EL (cell line): ENCODE measurements at regions not wholly inside any gene's neighbourhood (a gene's known extent, or its start where the extent isn't known, plus 50 kb on each side); places are given as distances from the start of the nearest gene placed in this dataset.
"Not testable (repeated sequence)": the region's sequence is repeated elsewhere in the genome, so short reads cannot be mapped to it uniquely, and the experiment has no call there.

Experiments used
- DNase-seq: peaks from one replicate; pipeline ENCODE4 v3.0.0-alpha.2; 2016

DNA sequence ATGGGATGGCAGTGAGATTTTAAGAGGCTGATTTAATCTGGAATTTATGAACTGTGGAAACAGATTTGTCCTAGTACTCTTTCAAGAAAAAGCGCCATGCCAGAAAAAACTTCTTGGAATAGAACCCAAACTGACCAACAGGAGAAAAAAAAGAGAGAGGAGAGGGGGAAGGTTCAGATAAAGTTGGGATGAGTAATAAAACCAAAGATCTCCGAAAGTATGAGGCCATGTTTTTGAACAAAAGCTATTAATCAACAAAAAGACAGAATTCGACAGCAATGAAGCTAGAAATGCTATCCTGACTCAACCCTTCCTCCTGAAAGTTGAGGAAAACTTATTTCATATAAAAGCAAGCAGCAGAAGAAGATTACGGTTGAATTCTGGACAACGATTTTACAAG lies 135.5 kb downstream of the CEMIP2 start:
- DNase-seq, result no peak

- DNase-seq, result no peak
Measured at GRCh38 chr9:71630377-71630995, 137.8 kb downstream of the CEMIP2 start.

DNA sequence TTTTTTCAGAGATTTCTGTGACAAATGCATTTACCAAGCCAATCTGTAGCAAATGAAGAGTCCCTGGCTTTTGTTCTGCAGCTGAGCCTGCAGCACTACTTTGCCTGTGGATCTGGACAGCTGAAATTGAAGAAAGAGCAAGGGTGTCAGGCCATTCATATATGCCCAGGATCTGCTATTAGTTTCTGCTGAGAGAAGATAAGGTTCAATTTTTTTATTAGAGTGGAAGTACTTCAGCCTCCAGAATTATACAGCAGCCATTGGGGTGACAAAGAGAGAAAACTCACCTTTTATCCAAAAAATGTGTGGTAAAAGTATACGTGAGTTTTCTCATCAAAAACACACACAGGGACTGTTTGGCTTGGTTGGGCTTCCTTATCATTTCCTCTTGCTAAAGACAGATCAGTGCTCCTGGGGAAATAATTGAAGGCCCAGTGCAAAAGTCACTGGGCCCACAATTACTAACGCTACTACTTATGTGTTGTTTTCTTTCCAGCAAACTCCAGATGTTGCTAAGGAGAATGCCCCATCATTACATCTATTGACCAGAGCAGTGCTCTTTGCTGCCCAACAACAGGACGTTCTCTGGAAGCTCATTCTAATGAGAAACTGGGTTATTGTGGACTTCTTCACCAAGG lies 138.6 kb downstream of the CEMIP2 start:
- DNase-seq, result no peak

GRCh38 chr9:71628247-71628646 lies 140.1 kb downstream of the CEMIP2 start:
- peak; percentile 16 for DNase-seq

- no peak for DNase-seq
Measured at GRCh38 chr9:71627537-71627936, 140.8 kb downstream of the CEMIP2 start.

- DNase-seq, result no peak
Measured at GRCh38 chr9:71626395-71626794, 141.9 kb downstream of the CEMIP2 start.

GRCh38 chr9:71624728-71625127 lies 143.6 kb downstream of the CEMIP2 start:
- no peak for DNase-seq

DNA sequence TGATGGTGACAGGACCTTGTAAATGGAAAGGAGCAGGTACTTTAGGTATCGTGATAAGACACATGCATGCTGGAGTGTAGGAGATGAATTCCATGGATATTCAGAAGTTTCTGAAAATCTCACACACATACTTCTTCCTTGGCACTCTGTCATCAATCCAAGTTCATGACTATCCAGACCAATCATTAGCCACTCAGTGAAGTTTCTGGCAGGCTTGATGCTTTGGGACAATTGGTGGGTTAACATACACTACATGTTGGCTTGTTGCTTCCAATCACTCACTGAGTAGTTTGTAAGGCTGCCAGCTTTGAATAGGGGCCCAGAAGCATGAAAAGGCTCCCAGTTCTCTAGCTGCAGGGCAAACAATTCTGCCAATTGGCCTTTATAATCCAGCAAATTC lies 147.6 kb downstream of the CEMIP2 start:
- no peak for DNase-seq

- no peak for DNase-seq
Measured at GRCh38 chr9:71620331-71620730, 148.0 kb downstream of the CEMIP2 start.

- DNase-seq, result no peak
Measured at GRCh38 chr9:71619926-71620325, 148.4 kb downstream of the CEMIP2 start.

DNA sequence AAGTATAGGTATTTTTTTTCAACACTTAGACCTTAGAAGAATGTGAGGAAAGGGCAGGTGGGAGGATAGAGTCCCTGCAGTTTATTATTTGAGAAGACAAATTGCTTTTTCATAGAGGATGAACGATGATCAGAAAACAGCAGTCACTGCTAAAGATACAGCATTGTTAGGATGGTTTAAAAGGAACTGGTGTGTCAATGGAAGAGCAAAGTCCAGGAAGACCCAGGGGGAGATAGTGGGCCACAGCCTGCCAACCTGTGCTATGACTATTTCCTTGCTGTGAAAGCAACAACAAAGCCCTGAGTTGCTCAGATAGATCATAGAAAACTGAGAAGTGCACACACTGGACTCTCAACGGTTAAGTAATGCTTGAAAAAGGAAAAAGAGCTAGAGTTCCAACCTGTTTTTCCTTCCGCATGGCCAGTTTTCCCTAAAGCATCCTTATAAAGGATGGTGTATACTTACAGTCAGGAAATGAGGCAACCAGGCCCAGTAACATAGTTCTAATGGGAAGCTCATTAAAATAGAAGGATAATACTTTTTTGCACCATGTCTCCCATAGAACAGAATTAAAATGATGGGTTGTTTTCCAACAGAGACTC lies 153.8 kb downstream of the CEMIP2 start:
- no peak for DNase-seq

DNA sequence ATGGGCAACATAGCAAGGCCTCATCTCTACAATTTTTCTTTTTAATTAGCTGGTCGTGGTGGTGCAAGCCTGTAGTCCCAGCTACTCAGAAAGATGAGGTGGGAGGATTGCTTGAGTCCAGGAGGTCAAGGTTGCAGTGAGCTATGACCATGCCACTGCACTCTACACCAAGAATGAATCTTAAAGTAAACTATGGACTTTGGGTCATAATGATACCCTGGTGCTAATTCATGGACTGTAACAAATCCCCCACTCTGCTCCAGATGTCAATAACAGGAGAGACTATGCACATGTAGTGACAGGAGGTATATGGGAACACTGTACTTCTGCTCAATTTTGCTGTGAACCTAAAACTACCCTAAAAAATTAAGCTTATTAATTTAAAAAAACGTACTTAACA lies 155.4 kb downstream of the CEMIP2 start:
- no peak for DNase-seq

- DNase-seq, result peak; percentile 12
Measured at GRCh38 chr9:71609448-71609830, 158.9 kb downstream of the CEMIP2 start.

DNA sequence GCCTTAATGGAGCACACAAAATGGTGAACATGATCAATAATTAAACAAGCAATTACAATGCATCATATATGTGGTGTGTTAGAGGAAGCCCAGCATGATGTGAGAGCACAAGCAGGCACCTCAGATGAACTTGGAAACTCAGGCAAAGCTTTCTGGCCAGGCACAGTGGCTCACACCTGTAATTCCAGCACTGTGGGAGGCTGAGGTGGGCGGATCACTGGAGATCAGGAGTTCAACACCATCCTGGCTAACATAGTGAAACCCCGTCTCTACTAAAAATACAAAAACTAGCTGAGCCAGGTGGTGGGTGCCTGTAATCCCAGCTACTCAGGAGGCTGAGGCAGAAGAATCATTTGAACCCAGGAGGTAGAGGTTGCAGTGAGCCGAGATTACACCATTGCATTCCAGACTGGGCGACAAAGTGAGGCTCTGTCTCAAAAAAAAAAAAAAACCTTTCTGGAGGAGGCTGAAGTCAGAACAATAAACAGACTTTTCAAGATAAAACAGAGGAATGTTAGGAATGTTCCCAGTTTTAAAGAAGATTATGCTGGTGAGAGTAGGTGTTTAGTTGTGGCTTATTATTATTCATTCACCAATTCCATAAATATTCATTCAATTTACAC lies 159.4 kb downstream of the CEMIP2 start:
- DNase-seq, result peak; percentile 54

GRCh38 chr9:71608021-71608420 lies 160.3 kb downstream of the CEMIP2 start:
- no peak for DNase-seq

DNA sequence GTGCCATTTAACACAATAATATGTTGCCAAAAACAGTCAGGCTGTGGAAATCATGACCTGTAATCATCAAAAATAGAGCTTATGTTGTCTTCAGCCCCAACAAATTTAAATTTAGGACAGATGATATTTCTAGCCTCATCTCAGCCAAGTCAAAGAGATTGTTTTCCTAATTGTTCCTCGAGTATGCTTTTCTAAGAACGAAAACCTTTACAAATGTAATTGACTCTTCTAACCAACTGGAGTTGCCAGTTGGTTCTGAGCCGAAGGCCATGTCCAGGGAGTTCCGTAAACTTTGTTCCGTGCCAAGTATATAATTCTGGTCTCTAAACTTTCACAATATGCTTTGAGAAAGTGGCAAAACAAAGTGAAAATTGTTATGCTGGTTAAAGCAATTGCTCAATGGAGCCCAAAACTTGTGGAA lies 160.8 kb downstream of the CEMIP2 start:
- no peak for DNase-seq

DNA sequence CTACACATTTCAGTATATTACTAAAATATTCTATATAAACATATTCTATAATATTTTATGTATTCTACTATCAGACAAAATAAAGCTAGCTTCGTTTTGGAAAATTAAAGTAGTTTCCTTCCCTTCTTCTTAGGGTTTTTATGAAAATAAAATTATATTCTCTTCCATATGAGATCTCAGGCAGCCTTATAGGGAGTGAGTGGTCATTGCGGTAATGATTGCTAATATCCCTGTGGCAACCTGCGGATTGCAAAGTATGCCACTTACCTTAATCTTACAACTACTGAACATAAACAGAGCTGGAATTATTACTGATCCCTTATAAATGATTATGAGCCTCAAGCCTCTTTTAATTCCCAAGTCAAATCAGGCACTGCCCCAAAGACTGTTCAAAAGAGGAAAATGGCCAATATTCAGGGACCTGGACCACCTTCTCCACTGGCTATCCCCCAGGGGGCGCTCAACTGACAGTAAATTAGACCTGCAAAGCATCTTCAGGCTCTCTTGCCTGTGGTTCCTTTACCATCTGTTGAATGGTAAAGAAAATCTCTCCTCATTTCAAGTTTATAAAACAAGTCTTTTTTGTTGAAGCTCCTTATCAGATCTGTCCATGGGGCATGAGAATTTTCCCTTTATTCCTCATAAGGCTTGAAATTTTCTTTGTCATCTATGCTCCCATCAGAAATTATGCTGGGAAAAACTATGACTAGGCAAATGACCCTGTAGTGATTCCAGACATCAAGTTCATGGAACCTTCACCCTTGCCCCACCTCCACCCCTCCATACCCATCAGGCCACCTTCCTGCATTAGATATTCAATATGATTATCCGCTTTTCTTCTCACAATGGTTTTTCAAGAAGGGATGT lies 163.9 kb downstream of the CEMIP2 start:
- DNase-seq, result peak; percentile 67

- DNase-seq, result no peak
Measured at GRCh38 chr9:71602652-71603051, 165.7 kb downstream of the CEMIP2 start.

DNA sequence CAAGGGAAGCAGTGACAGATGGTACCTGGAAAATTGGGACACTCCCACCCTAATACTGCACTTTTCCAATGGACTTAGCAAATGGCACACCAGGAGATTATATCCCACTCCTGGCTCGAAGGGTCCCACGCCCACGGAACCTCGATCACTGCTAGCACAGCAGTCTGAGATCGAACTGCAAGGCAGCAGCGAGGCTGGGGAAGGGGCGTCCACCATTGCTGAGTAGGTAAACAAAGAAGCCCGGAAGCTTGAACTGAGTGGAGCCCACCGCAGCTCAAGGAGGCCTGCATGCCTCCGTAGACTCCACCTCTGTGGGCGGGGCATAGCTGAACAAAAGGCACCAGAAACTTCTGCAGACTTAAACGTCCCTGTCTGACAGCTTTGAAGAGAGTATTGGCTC lies 172.6 kb downstream of the CEMIP2 start:
- DNase-seq, result not testable (repeated sequence)

DNA sequence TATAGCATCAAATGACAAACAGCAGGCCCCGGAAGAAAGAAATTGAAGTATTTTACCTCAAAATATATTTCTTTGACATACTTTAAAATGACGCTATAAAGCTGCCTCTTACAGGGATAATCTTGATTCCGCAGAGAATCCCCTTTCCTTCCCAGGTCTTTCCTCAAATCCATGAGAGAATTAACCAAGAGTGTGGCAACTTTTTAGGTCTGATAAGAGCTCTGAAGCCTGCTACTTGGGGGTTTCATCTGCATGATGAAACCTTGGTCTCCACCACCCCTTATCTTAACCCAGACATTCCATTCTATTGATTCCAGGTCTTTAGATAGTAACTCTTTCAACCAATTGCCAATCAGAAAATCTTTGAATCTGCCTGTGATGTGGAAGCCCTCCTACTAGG lies 173.8 kb downstream of the CEMIP2 start:
- DNase-seq, result no peak

DNA sequence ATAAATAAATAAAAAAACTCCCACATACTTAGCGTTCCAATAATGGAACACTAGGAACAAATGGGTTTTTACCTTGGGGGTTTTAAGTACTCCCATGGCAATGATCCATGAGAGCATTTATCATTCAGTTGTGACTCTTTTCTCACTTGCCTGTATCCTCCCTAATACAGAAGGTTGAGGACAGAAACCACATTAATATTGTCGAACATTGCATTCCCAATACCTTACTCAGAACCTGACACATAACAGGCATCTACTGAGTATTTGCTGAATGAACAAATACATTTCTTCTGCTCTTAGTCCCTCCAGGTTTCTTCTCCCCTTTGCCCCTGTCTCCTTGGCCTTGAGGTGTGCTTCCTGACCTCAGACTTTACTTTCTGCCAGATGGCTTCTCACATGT lies 175.9 kb downstream of the CEMIP2 start:
- peak; percentile 54 for DNase-seq

- no peak for DNase-seq
Measured at GRCh38 chr9:71590362-71590761, 178.0 kb downstream of the CEMIP2 start.

GRCh38 chr9:71589612-71590011 lies 178.7 kb downstream of the CEMIP2 start:
- DNase-seq, result no peak
